ENCODE measurements at regions not wholly inside any gene's neighbourhood (a gene's known extent, or its start where the extent isn't known, plus 50 kb on each side); places are given as distances from the start of the nearest gene placed in this dataset.

DNA sequence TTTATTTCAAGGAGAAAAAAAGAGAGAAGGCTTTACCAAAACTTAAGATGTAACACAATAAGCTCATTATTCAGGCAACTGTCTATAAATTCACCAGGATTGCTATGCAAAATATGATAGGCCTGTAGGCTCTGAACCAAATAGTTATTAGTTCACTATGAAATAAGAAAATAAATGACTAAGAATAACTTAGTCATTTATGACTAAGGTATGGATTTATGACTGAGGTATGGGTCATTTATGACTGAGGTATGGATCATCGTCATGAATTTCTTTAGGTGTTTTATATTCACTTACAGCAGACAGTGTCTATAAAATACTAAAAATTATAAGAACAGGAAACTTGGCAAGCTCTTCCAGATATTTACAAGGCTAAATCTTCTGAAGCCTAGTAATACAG is 52.1 kb upstream of the SNX9 start:
- intact Hi-C loops (cut with DNase I; ENCODE audit: low total_unique reads) (no loop called here), in situ Hi-C loops (cut with MboI; ENCODE audit: low pct_ligation_motif_present in 1 of 4, low pct_unique_long_range_greater_than_20kb in 1 of 4, low sequenced_read_pairs in 3 of 4) (loop anchor here in 1 of 4 donors (25.0 kb wide), 1 partner anchor 291 kb away; no protein-coding TSS in a partner anchor)
- TF ChIP-seq POLR2AphosphoS5 (IDR thresholded peaks at IDR 0.05) (no peak), POLR2A (IDR thresholded peaks at IDR 0.05) (no peak), EP300 (IDR thresholded peaks at IDR 0.05; ENCODE audit: low read depth) (no peak)
- TF ChIP-seq, protein P1, sequence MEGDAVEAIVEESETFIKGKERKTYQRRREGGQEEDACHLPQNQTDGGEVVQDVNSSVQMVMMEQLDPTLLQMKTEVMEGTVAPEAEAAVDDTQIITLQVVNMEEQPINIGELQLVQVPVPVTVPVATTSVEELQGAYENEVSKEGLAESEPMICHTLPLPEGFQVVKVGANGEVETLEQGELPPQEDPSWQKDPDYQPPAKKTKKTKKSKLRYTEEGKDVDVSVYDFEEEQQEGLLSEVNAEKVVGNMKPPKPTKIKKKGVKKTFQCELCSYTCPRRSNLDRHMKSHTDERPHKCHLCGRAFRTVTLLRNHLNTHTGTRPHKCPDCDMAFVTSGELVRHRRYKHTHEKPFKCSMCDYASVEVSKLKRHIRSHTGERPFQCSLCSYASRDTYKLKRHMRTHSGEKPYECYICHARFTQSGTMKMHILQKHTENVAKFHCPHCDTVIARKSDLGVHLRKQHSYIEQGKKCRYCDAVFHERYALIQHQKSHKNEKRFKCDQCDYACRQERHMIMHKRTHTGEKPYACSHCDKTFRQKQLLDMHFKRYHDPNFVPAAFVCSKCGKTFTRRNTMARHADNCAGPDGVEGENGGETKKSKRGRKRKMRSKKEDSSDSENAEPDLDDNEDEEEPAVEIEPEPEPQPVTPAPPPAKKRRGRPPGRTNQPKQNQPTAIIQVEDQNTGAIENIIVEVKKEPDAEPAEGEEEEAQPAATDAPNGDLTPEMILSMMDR (IDR thresholded peaks at IDR 0.05), result no peak
- Histone ChIP-seq H3K4me3 (no peak overlapping the region), H3K27ac (no peak overlapping the region), H3K9me3 (no peaks in the 10 kb centered on the region), H3K27me3 (no peaks in the 10 kb centered on the region), H3K36me3 (no peaks in the 10 kb centered on the region), H3K4me1 (no peaks in the 10 kb centered on the region)
- DNase-seq, result no peak
- 50 to 64% methylated on average over 1 of the region's 1 CpG for WGBS, 2 donors (ENCODE audit: low coverage in 1 of 2)

DNA sequence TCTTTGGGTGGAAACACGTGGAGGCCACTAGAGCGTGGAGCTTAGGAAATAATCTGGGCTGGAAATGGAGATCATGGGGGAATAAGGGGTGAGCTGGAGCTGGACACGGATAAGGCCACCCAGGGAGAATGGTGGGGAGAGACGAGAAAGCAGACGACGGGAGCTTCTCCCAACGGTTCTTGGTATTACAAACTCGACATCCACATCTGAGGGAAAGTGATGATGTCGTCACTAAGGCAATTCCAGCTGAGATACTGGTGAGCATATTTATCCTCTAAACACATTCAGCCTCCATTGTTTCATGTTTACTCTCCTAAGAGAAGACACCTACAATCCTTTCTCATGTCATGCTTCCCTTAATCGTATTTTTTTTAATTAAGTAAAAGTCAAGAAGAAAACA is 50.2 kb upstream of the SNX9 start:
- no peak for TF ChIP-seq EP300 (IDR thresholded peaks at IDR 0.05; ENCODE audit: low read depth)
- TF ChIP-seq POLR2A (IDR thresholded peaks at IDR 0.05), result no peak
- TF ChIP-seq, protein P1 (IDR thresholded peaks at IDR 0.05), result no peak
- no peak for TF ChIP-seq POLR2AphosphoS5 (IDR thresholded peaks at IDR 0.05)
- H3K36me3 ChIP-seq, result no peaks in the 10 kb centered on the region
- intact Hi-C loops (cut with DNase I; ENCODE audit: low total_unique reads) (no loop called here), in situ Hi-C loops (cut with MboI; ENCODE audit: low pct_ligation_motif_present in 1 of 4, low pct_unique_long_range_greater_than_20kb in 1 of 4, low sequenced_read_pairs in 3 of 4) (loop anchor here in 1 of 4 donors (25.0 kb wide), 1 partner anchor 289 kb away; no protein-coding TSS in a partner anchor)
- no peaks in the 10 kb centered on the region for H3K27me3 ChIP-seq
- H3K9me3 ChIP-seq, result no peaks in the 10 kb centered on the region
- DNase-seq, result no peak
- 95 to 100% methylated on average over 2 to 10 of the region's 10 CpGs for WGBS, 2 donors (ENCODE audit: low coverage in 1 of 2)
- H3K4me3 ChIP-seq, result no peak overlapping the region
- no peaks in the 10 kb centered on the region for H3K4me1 ChIP-seq
- H3K27ac ChIP-seq, result no peak overlapping the region
